LNCaP clone FGC (cell line): ENCODE measurements at regions not wholly inside any gene's neighbourhood (a gene's known extent, or its start where the extent isn't known, plus 50 kb on each side); places are given as distances from the start of the nearest gene placed in this dataset.

Experiments
- DNase-seq: peaks from one replicate; pipeline ENCODE4 v3.0.0-alpha.2; 2011; ENCODE audit warnings: low read depth
- H3K4me3 ChIP-seq: 2 replicates; pipeline ENCODE4 v1.5.1; 2011; ENCODE audit warnings: mild to moderate bottlenecking, low read depth, low read length, control low read depth
- CTCF ChIP-seq: IDR thresholded peaks from 2 replicates; pipeline ENCODE4 v1.5.1; 2012; ENCODE audit warnings: mild to moderate bottlenecking; ENCODE audit not compliant: control insufficient read depth, insufficient read depth; ENCODE audit errors: extremely low read depth

- TF ChIP-seq CTCF: no peak
- H3K4me3 ChIP-seq: no peak overlapping the region
- no peak for DNase-seq
These were observed 161.3 kb downstream of the HAUS1 start for GRCh38 chr18:46265196-46266156.

DNA sequence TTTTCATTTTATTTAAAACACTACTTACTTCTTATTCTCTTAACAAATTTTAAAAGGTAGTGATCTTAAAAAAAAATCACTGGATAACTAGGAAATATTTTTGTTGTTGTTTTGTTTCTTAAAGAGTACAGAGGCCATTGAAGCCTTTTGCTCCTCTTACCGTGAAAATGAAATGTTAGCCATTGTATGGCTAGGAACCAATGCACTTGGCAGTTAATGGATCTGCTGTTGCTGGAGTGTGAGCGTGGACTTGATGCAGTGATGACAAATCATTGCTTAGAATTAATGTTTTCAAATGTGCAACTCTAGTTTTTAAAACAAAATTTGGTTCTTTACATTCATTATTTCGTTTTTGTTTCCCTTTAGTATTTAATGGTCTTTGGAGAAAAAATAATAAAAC lies 162.3 kb downstream of the HAUS1 start:
- DNase-seq: no peak
- no peak overlapping the region for H3K4me3 ChIP-seq
- no peak for TF ChIP-seq CTCF

GRCh38 chr18:46268671-46269070 lies 164.5 kb downstream of the HAUS1 start:
- no peak for DNase-seq
- no peak overlapping the region for H3K4me3 ChIP-seq
- no peak for TF ChIP-seq CTCF

DNA sequence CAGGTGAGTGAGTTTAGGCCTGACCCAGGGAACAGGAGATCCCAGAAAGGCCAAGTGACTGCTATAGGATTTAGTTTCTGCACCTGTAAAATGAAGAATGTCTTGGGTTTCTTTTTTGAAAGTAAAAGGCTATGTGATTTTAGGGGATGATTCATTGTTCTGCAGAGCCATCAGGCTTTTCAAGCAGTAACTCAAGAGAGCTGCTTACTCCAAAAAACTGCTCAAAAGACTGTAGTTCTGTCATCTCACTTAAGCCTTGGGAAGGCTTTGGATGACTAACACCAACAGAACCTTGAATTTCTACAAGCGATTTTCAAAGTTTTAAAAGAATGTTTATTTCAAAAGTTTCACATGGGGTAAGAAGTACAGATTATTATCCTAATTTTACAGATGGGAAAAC lies 165.1 kb downstream of the HAUS1 start:
- no peak for DNase-seq
- TF ChIP-seq CTCF: no peak
- H3K4me3 ChIP-seq: no peak overlapping the region

DNA sequence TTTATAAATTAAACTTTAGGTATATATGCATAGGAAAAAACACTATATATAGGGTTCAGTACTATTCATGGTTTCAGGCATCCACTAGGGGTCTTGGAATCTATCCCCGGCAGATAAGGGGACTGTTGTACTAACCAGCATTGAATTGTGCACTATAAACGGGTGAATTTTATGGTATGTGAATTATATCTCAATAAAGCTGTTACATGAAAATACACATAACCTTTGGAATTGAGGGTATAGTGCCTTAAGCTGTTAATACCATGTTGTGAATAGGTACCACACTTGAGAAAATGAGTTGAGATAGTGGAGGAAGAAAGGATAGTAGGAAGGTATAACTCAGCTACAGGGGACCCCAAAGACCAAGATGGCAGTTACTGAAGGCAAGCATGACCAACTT lies 167.3 kb downstream of the HAUS1 start:
- DNase-seq: no peak
- no peak for TF ChIP-seq CTCF
- no peak overlapping the region for H3K4me3 ChIP-seq

GRCh38 chr18:46273861-46274260 lies 169.7 kb downstream of the HAUS1 start:
- H3K4me3 ChIP-seq: no peak overlapping the region
- no peak for TF ChIP-seq CTCF
- DNase-seq: peak; percentile 80

- no peak overlapping the region for H3K4me3 ChIP-seq
- no peak for DNase-seq
- no peak for TF ChIP-seq CTCF
These were observed 170.1 kb downstream of the HAUS1 start for GRCh38 chr18:46274266-46274665.
